Fibroblast of lung (primary cell): ENCODE measurements at regions not wholly inside any gene's neighbourhood (a gene's known extent, or its start where the extent isn't known, plus 50 kb on each side); places are given as distances from the start of the nearest gene placed in this dataset.

Experiments used
- CTCF ChIP-seq, 2 donors: IDR thresholded peaks in 1 of 2; conservative IDR thresholded peaks in 1 of 2; 1 replicate in 1 of 2; 2 replicates in 1 of 2; pipeline ENCODE4 v1.5.1; 2011 to 2012; ENCODE audit warnings: low read length in 2 of 2, control low read depth in 1 of 2, inconsistent platforms in 1 of 2, low read depth in 1 of 2, mild to moderate bottlenecking in 1 of 2
- EZH2 ChIP-seq: IDR thresholded peaks from 2 replicates; pipeline ENCODE4 v1.5.1; 2012; ENCODE audit warnings: low read length, control low read depth, mild to moderate bottlenecking; ENCODE audit errors: missing control alignments

- TF ChIP-seq EZH2: no peak
- TF ChIP-seq CTCF (conservative IDR thresholded peaks at IDR 0.05 in 1 of 2, IDR thresholded peaks at IDR 0.05 in 1 of 2; ENCODE audit: low read depth in 1 of 2, low read length in 2 of 2): no peak
Measured at GRCh38 chr18:980586-980985, 75.9 kb downstream of the ADCYAP1 start.
